ENCODE measurements at regions not wholly inside any gene's neighbourhood (a gene's known extent, or its start where the extent isn't known, plus 50 kb on each side); places are given as distances from the start of the nearest gene placed in this dataset.
"Not testable (repeated sequence)": the region's sequence is repeated elsewhere in the genome, so short reads cannot be mapped to it uniquely, and the experiment has no call there.

- no peak for DNase-seq (ENCODE audit: low spot score)
Observed at GRCh38 chr5:25568989-25569625, 924.3 kb upstream of the CDH10 start.

DNA sequence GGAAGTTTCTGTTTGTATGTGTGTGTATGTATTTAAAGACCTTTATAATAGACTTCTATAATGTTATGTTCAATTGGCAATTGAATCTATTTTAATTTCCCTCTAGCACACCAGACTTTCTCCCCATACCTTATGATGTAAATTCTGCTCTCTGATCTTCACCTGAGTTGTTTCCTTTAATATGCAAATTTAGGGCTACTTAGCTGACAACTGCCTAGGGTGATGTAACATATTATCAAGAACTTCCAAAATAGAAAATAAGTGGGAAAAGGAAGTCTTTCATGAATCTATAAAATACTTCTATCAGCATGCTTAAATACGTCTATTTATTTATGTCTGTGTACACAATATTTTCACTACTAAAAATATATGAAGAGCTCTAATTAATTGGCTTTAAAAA, 923.5 kb upstream of the CDH10 start:
- DNase-seq (ENCODE audit: low spot score), result no peak

GRCh38 chr5:25567881-25568280, 923.1 kb upstream of the CDH10 start:
- no peak for DNase-seq (ENCODE audit: low spot score)

- no peak for DNase-seq (ENCODE audit: low spot score)
Observed at GRCh38 chr5:25562656-25563055, 917.9 kb upstream of the CDH10 start.

DNA sequence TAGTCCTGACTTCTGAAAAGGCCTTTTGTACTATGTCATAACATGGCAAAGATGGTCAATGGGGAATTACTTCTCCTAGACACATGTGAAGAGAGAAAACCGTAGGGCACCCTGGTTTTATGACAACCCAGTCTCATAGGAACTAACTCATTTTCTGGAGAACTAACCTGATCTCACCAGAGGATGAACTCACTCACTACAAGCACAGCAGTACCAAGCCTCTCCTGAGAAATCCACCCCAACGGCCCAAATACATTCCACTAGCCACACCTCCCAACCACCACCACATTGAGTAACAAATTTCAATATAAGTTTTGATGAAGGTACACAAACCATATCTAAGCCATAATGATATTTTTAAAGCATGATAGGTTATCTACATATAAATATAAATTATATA, 909.3 kb upstream of the CDH10 start:
- DNase-seq (ENCODE audit: low spot score), result no peak

DNA sequence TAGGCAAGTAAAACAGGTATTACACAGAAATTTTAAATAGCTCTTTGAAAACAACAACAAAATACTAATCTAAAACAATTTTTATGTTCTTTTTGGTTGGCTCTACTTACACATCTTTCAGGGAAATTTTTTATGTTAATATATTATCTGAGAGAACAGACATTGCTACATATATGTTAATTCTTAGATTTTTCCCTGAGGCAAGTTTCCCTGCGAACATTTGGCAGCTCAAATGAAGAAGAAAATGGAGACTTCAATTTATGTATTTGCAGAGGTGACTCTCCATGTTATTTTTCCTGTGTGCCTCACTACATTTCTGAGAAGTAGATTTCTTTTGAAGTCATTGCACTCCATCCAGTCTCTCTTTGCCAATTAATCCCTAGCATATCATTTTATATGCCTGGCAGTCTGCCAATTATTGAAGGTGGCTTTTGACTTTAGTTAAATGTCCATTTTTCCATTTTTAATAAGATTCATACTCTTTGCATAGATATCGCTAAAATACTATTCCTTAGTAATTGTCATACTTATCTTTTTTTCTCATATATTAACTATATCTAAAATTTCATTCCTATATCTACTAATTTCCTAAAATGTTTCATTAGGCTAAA, 908.2 kb upstream of the CDH10 start:
- DNase-seq (ENCODE audit: low spot score), result no peak

DNA sequence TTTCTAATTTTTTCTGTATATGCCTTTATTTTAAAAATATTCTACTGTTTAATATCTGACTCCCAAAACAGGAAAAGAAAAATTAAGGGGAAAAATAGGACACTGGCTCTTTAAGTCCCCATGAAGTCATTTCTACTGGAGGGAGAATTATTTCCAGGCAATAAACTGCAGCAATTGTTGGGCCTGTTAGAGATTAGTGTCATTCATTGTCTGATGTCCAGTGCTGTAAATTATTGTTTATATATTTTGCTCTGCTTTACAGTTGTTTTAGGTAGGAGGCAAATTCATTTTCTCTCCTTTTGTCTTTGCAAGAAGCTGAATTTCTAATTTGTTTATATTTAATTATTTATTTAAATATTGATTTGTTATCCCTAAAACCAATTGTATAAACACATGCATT, 906.0 kb upstream of the CDH10 start:
- DNase-seq (ENCODE audit: low spot score), result no peak

GRCh38 chr5:25544652-25545249, 900.0 kb upstream of the CDH10 start:
- DNase-seq (ENCODE audit: low spot score), result peak; percentile 6

- DNase-seq (ENCODE audit: low spot score), result no peak
Observed at GRCh38 chr5:25540628-25541027, 895.9 kb upstream of the CDH10 start.

- DNase-seq (ENCODE audit: low spot score), result no peak
Observed at GRCh38 chr5:25539536-25539935, 894.8 kb upstream of the CDH10 start.

GRCh38 chr5:25536461-25536860, 891.7 kb upstream of the CDH10 start:
- not testable (repeated sequence) for DNase-seq (ENCODE audit: low spot score)

- DNase-seq (ENCODE audit: low spot score), result no peak
Observed at GRCh38 chr5:25516141-25516540, 871.4 kb upstream of the CDH10 start.

GRCh38 chr5:25515525-25515924, 870.7 kb upstream of the CDH10 start:
- DNase-seq (ENCODE audit: low spot score), result no peak

GRCh38 chr5:25510692-25511091, 865.9 kb upstream of the CDH10 start:
- DNase-seq (ENCODE audit: low spot score), result not testable (repeated sequence)

DNA sequence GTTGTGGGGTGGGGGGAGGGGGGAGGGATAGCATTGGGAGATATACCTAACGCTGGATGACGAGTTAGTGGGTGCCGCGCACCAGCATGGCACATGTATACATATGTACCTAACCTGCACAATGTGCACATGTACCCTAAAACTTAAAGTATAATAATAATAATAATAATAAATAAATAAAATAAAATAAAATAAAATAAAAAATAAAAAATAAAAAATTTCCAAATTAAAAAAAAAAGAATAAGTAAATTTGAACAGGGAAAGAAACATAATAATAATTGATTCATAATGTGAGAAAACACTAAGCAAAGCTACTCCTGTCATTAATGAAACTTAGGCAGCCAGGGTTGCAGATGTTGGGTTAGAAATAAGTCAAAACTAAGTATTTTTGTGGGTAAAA, 863.2 kb upstream of the CDH10 start:
- DNase-seq (ENCODE audit: low spot score), result not testable (repeated sequence)

DNA sequence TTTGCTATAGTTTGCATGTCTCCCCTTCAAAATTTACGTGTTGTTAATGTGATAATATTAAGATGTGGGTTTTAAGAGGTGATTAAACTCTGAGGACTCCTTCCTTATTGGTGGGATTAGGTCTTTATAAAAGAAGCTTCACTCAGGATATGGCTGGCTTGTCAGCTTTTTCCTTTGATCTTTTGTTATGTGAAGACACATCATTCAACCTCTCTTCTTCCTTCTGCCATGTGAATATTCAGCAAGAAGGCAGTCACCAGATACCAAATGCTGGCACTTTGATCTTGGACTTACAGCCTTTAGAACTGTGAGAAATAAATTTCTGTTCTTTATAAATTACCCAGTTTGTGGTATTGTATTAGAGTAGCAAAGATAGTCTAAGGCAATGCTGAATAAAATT, 855.9 kb upstream of the CDH10 start:
- no peak for DNase-seq (ENCODE audit: low spot score)

GRCh38 chr5:25489834-25490538, 845.2 kb upstream of the CDH10 start:
- no peak for DNase-seq (ENCODE audit: low spot score)

GRCh38 chr5:25488119-25488518, 843.3 kb upstream of the CDH10 start:
- DNase-seq (ENCODE audit: low spot score), result no peak

GRCh38 chr5:25484391-25484790, 839.6 kb upstream of the CDH10 start:
- no peak for DNase-seq (ENCODE audit: low spot score)

DNA sequence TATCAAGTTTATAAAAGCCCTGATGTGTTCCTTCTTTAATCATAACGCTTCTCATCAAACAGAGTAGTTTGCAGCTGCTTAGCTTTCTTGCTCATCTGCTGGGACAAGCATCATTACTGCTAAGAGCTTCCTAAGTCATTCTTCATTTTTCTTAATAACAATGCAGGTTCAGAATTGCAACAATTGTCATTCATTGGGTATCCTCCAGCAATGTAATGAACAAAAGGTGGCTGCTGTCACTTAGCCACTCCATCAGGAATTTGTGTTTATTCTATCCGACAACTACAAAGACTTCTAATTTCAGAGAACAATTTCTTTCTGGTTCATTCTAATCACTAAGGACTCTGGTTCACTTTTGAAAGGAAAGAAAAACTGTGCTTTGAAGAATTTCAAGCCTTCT, 836.7 kb upstream of the CDH10 start:
- no peak for DNase-seq (ENCODE audit: low spot score)

GRCh38 chr5:25459082-25459481, 814.3 kb upstream of the CDH10 start:
- no peak for DNase-seq (ENCODE audit: low spot score)

- DNase-seq (ENCODE audit: low spot score), result no peak
Observed at GRCh38 chr5:25458628-25459027, 813.9 kb upstream of the CDH10 start.

GRCh38 chr5:25453500-25453899, 808.7 kb upstream of the CDH10 start:
- DNase-seq (ENCODE audit: low spot score), result no peak

Measured in GM03348 (cell line).